ENCODE measurements at regions not wholly inside any gene's neighbourhood (a gene's known extent, or its start where the extent isn't known, plus 50 kb on each side); places are given as distances from the start of the nearest gene placed in this dataset.
"Not testable (repeated sequence)": the region's sequence is repeated elsewhere in the genome, so short reads cannot be mapped to it uniquely, and the experiment has no call there.

GRCh38 chr1:25022361-25023189 is 92.5 kb upstream of the RUNX3 start:
- peak; percentile 82 for DNase-seq (ENCODE audit: low spot score)

- DNase-seq (ENCODE audit: low spot score) = no peak
Measured at GRCh38 chr1:25021591-25022215, 91.6 kb upstream of the RUNX3 start.

- DNase-seq (ENCODE audit: low spot score) = no peak
Measured at GRCh38 chr1:25020851-25021590, 90.9 kb upstream of the RUNX3 start.

GRCh38 chr1:25020173-25020845 is 90.2 kb upstream of the RUNX3 start:
- DNase-seq (ENCODE audit: low spot score) = no peak

- DNase-seq (ENCODE audit: low spot score) = peak; percentile 80
Measured at GRCh38 chr1:25019337-25020172, 89.5 kb upstream of the RUNX3 start.

DNA sequence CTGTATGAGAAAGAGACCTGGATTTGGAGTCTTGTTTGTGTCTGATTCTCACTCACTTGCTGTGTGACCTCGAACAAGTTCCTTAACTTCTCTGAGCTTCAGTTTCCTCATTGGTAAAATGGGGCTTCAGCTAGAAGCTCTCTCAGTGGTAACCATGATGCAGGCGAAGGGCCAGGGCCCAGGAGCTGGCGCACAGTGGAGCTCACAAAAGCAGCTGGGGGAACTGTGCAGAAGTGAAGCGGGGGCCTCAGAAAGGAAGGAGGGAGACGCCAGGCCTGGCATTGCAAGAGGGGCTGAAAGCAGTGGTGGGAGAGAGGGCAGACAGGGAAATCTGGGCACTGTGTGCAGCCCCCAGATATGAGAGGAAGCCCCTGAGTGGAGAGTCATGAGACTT is 88.9 kb upstream of the RUNX3 start:
- DNase-seq (ENCODE audit: low spot score) = no peak

DNA sequence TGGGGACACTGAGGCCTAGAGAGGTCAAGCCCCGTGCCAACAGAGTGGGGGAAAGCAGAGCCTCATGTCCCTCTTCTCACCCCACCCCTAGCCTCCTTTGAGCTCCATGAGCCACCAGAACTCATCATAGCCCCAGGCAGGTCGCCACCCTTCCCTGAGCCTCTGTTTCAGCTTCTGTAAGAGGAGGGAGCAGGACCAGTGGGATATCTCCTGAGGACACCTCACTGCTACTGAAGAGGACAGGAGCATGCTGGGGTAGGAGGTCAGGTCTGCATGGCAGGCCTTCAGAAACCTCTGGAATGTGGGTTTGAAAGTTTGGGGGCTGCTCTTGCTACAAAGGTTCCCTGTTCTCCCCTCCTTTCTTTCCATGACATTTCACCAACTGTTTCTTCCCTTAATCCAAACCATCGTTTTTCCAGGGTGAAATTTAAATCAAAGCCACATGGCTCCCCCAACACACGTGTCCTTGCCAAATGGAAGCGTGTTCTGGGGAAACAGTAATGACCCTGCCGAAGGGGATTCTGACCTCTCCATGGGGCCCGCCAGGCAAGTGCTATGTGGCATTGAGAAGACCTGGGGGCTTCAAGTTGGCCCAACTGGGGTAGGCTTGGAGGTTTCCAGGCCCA is 88.1 kb upstream of the RUNX3 start:
- DNase-seq (ENCODE audit: low spot score) = no peak

GRCh38 chr1:25017436-25018109 is 87.5 kb upstream of the RUNX3 start:
- DNase-seq (ENCODE audit: low spot score) = no peak

DNA sequence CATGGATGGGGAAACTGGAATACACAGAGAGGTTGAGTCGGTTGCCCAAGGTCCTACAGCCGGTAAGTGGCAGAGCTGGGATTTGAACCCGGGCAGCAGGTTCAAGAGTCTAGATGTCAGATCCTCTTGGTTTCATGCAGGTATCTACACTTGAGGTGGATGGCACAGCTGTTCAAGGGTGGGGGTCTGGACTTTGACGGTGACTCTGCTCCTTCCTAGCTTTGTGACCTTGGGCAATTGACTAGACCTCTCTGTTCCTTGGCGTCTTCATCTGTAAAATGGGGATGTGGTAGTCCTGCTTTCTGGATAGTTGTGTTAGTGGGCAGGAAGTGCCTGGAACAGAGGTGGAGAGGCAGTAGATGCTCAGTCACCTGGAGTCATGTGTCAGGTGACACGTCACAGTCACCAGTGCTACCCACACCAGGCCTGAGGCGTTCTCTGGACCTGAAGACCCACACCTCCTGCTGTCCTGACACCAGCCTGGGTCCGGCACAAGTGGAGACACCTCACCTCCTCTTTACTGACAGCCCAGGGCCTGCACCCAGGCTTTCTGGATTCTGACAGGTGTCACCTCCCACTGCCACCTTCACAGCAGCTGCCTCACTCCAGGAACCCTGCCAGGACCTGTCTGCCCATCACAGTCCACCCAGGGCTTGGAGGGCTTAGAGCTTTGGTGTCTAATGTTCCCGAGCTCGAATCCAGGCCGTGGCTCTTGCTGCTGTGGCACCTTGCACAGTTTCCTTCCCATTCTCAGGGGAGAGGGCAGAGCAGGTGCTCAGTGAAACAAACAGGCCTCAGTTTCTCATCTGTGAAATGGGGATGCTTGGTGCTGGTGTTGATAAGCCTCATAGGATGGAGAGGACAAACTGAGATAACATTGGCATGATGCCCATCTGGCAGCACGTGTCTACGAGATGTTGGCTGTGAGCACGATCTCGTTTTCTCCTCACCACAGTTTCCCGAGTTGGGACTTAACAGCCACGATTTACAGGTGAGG is 83.2 kb upstream of the RUNX3 start:
- no peak for DNase-seq (ENCODE audit: low spot score)

DNA sequence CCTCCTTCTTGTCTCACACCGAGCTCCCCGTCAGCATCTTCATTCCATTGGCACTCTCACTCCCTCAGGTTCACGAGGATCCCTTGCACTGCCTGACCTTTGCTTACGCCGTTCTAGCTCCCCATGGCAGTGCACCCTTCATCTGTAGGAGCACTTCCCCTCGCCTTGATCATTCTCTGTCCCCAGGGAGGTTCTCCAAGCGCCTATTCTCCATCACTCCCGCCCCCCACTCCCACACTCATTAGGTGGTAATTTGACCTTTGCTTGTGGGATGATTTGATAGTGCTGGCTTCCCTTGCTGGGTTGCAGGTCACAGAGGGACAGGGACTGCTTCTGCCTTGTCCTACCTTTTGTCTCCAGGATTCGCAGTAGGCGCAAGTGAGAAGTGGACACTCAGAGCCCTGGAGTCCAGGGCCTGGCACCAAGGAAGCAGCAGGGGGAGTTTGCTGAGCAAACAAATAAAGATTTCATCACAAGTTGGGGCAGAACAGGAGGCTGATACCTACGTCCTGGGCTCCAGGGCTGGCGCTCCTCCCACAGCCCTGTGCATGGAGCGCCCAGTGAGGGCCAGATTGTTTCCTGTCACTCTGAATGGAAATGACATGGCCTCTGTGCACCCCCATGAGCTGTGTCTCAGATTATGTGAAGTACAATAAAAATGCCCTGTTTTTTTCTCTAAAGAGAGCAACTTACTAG is 82.0 kb upstream of the RUNX3 start:
- no peak for DNase-seq (ENCODE audit: low spot score)

DNA sequence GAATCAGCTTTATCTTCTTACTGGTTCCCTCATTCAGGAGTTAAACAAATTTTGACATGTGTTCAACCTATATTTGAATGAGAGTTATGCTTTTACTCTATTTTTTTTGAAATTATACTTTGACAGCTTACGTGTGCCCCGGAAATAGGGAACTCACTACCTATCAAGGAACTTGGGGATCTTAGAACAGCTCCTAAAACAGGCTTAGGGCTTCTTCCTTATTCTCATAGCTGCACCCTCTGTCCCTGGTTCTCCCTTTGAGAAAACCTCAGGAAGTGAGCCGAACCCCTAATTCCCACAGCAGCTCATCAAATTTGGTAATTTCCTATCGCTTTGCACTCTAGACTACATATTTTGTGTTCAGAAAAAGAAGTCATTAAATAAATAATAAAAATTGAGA is 81.2 kb upstream of the RUNX3 start:
- no peak for DNase-seq (ENCODE audit: low spot score)

DNA sequence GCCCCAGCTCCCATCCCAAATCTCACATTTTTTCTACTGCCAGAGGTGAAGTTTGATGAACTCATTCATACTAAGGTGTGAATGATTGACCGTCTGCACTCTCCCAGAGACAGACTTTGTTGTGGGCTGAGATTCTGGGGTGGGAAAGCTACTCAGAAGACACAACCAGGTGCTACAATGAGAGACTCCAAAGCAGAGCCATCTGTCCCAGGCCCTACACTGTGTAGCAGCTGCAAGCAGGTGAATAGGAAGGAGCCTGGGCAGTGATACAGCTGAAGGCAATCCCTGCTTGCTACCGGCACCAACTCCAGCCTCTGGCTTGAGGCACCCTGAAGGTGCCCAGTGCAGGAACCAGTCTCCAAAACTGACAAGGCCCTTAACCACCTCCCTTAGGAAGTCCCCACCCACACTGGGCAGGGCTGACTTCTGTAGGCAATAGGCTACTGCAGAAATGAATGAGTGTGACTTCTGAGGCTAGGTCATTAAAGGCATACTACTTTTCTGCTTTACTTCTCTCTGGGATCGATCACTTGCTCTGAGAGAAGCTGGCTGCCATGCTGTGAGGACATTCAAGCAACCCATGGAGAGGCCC is 79.7 kb upstream of the RUNX3 start:
- no peak for DNase-seq (ENCODE audit: low spot score)

- DNase-seq (ENCODE audit: low spot score) = no peak
Measured at GRCh38 chr1:25008192-25008485, 78.1 kb upstream of the RUNX3 start.

DNA sequence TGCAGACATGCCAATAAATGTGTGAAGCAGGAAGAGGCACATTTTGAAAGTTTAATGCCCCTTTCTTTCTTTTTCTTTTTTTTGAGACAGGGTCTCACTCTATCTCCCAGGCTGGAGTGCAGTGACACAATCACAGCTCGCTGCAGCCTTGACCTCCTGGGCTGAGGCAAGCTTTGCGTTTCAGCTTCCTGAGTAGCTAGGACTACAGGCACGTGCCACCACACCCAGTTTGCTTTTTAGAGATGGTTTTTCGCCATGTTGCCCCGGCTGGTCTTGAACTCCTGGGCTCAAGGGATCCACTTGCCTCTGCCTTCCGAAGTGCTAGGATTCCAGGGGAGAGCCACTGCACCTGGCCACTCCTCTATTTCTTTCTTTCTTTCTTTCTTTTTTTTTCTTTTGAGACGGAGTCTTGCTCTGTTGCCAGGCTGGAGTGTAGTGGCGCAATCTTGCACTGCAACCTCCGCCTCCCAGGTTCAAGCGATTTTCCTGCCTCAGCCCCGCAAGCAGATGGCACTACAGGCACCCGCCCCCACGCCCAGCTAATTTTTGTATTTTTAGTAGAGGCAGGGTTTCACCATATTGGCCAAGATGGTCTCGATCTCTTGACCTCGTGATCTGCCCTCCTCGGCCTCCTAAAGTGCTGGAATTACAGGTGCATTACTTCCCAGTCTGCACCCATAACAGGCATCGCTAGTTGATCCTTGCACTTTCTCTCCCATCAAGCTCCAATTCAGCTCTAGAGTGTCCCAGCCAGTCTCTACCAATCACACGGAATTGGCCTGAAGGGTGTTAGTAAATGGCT is 77.5 kb upstream of the RUNX3 start:
- not testable (repeated sequence) for DNase-seq (ENCODE audit: low spot score)

DNA sequence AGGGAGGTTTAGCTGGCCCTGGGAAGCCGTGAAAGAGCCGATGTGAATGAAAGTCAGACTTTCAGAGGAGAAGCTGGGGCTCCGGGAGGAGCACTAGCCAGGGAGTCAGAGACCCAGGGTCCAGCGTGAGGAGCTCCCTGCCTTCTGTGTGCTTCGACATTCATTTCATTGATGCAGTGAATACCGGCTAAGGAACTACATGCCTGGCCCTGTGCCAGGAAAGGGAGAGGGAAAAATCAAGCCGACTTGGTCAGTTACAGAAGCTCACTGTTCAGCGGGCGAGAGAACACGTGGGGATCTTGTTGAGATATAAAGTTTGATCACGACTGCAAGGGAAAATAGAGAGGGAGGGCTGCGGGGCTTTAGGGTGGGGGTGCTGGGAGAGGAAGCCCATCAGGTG is 76.7 kb upstream of the RUNX3 start:
- DNase-seq (ENCODE audit: low spot score) = no peak

- DNase-seq (ENCODE audit: low spot score) = no peak
Measured at GRCh38 chr1:25004355-25004754, 74.3 kb upstream of the RUNX3 start.

- no peak for DNase-seq (ENCODE audit: low spot score)
Measured at GRCh38 chr1:25003457-25004190, 73.5 kb upstream of the RUNX3 start.
